ENCODE measurements at regions not wholly inside any gene's neighbourhood (a gene's known extent, or its start where the extent isn't known, plus 50 kb on each side); places are given as distances from the start of the nearest gene placed in this dataset.

- TF ChIP-seq EZH2 (IDR thresholded peaks at IDR 0.05; ENCODE audit: low read depth) (no peak), CTCF (conservative IDR thresholded peaks at IDR 0.05) (no peak)
Observed at GRCh38 chr11:45473341-45473895, 187.3 kb upstream of the SYT13 start.

Measured in PC-9 (cell line).